ENCODE measurements at regions not wholly inside any gene's neighbourhood (a gene's known extent, or its start where the extent isn't known, plus 50 kb on each side); places are given as distances from the start of the nearest gene placed in this dataset.

DNA sequence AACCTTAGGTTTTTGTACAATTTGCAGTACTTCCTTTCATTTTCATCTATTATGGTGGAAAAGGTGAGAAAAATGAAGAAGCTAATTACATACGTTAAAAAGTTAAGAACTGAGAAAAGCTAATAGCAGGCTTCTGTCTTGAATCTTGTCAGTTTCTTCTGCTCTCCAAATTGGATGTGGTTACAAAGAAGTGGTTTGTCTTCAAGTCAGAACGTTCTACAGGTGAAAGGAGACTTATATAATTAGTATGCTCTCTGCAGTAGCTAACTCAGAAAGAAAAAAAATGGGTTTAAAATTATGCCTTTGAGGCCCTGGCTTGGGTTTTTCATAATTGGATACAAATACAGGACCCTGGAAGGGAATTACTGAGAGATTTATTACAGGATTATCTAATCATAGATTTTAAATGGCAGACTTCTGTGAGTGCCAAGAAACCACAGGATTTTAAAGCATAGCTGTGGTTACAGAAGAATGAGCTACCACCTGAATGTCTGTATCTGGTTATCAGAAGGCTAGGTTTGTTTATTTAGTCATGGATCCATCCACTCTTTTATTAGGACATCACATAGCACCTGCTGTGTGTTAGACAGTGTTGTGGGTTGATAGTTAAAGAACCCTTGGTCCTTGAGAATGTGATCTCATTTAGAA, 528.1 kb upstream of the MCTP2 start:
- Histone ChIP-seq H3K9me3 (ENCODE audit: control insufficient read depth, insufficient read depth, low read length) (no peaks in the 10 kb centered on the region; the same call in 1 of the 2 replicates), H3K27me3 (ENCODE audit: control insufficient read depth, insufficient read depth, low read length) (no peaks in the 10 kb centered on the region), H3K27ac (ENCODE audit: low read depth, low read length) (no peak overlapping the region), H3K4me3 (ENCODE audit: low read depth, low read length) (no peak overlapping the region)
- ChIA-PET POLR2A (no interaction called here), CTCF (interaction anchor here (1.4 kb wide), 1 partner anchor 417 kb away, joined by 5 read pairs; no protein-coding TSS in a partner anchor)
- DNase-seq (ENCODE audit: low read depth, low spot score), result no peak
- TF ChIP-seq, protein P1, sequence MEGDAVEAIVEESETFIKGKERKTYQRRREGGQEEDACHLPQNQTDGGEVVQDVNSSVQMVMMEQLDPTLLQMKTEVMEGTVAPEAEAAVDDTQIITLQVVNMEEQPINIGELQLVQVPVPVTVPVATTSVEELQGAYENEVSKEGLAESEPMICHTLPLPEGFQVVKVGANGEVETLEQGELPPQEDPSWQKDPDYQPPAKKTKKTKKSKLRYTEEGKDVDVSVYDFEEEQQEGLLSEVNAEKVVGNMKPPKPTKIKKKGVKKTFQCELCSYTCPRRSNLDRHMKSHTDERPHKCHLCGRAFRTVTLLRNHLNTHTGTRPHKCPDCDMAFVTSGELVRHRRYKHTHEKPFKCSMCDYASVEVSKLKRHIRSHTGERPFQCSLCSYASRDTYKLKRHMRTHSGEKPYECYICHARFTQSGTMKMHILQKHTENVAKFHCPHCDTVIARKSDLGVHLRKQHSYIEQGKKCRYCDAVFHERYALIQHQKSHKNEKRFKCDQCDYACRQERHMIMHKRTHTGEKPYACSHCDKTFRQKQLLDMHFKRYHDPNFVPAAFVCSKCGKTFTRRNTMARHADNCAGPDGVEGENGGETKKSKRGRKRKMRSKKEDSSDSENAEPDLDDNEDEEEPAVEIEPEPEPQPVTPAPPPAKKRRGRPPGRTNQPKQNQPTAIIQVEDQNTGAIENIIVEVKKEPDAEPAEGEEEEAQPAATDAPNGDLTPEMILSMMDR (IDR thresholded peaks at IDR 0.05; ENCODE audit: low read depth, low read length), result no peak

DNA sequence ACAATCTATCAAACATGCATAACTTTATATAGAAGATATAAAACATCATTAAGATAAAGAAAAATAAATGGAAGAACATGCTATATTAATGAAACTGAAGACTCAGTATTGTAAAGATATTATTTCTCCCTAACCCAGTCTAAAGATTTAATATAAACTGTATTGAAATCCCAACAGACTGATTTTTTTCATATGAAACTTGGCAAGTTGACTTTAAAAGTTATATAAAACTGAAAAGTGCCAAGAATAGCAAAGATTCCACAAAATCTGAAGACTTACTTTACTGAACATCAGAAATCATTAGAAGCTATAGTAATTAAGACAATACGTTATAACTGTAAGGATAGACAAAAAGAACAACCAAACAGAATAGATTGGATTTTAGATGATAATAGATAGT, 531.3 kb upstream of the MCTP2 start:
- Histone ChIP-seq H3K4me3 (ENCODE audit: low read depth, low read length) (no peak overlapping the region), H3K9me3 (ENCODE audit: control insufficient read depth, insufficient read depth, low read length) (no peaks in the 10 kb centered on the region; the same call in 1 of the 2 replicates), H3K27ac (ENCODE audit: low read depth, low read length) (no peak overlapping the region), H3K27me3 (ENCODE audit: control insufficient read depth, insufficient read depth, low read length) (no peaks in the 10 kb centered on the region)
- POLR2A ChIA-PET, result no interaction called here
- DNase-seq (ENCODE audit: low read depth, low spot score), result no peak
- TF ChIP-seq, protein P1 (IDR thresholded peaks at IDR 0.05; ENCODE audit: low read depth, low read length), result no peak
- CTCF ChIA-PET, result no interaction called here

DNA sequence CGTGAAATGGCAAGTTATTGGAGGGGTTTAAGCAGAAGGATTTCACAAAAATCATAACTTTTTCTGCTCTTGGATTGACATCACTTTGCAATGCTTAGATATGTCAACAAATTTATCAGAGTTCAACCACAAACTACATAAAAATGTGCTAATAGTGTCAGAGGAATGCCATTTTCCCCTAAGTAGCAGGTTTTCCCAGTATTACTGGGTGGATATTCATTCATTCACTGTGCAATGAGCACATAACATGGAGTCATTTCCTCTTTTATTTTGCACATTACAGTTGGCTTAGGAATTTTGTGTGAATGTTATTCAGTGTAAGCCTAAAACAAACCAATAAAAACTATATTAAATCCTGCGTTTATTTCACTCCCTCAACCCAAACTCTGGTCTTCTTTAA, 537.3 kb upstream of the MCTP2 start:
- Histone ChIP-seq H3K9me3 (ENCODE audit: control insufficient read depth, insufficient read depth, low read length) (no peaks in the 10 kb centered on the region), H3K27me3 (ENCODE audit: control insufficient read depth, insufficient read depth, low read length) (no peaks in the 10 kb centered on the region), H3K27ac (ENCODE audit: low read depth, low read length) (no peak overlapping the region), H3K4me3 (ENCODE audit: low read depth, low read length) (no peak overlapping the region)
- TF ChIP-seq, protein P1 (IDR thresholded peaks at IDR 0.05; ENCODE audit: low read depth, low read length), result no peak
- CTCF ChIA-PET, result no interaction called here
- no peak for DNase-seq (ENCODE audit: low read depth, low spot score)
- POLR2A ChIA-PET, result no interaction called here

DNA sequence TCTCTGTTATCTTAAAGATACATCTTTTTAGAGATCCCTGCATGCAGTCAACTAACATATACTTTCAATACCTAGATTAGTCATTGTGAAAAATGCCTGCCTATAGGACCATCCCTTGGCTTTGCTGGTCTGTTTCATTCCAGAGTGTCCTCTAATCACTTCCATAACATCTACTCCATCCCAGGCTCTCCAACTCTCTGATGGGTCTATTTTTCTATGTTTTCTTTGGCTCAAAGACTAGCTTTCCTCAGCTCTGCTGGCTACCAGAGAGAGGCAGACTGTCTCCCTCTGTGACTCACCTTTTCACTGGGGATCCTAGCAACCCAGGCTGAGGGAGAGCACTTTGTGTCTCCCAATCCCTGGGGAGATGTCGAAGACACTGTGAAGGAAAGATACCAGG, 547.7 kb upstream of the MCTP2 start:
- no peak overlapping the region for H3K27ac ChIP-seq (ENCODE audit: low read depth, low read length)
- peaks cover 14% of the 10 kb centered on the region for H3K9me3 ChIP-seq (ENCODE audit: control insufficient read depth, insufficient read depth, low read length)
- CTCF ChIA-PET, result no interaction called here
- H3K27me3 ChIP-seq (ENCODE audit: control insufficient read depth, insufficient read depth, low read length), result no peaks in the 10 kb centered on the region
- POLR2A ChIA-PET, result no interaction called here
- TF ChIP-seq, protein P1 (IDR thresholded peaks at IDR 0.05; ENCODE audit: low read depth, low read length), result no peak
- H3K4me3 ChIP-seq (ENCODE audit: low read depth, low read length), result no peak overlapping the region
- DNase-seq (ENCODE audit: low read depth, low spot score), result no peak

DNA sequence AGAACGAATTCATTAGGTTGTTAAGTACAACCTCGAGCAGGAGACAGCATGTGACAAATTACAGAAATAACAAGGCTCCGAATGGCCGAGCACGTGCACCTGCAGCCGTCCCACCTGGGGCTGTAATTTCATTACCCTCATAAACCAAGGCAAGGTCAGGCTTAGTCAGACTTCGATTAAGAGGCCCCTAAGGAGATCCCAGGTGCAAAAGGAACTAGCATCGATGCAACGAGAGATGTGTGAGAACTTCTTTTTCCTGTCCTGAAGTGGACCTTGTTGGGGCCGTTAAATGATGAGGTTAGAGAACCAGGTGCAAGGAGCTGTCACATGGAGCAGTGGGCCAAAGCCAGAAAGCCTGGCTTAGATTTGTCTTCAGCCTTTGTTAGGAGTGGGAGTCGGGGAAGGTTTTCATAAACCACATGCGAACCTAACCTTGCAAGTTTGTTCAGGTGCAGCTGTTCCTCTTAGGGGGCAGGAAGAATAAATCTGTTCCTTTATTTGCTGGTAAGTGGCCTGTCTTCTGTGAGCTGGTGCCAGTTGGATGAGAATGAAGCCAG, 559.9 kb upstream of the MCTP2 start:
- no peak overlapping the region for H3K4me3 ChIP-seq (ENCODE audit: low read depth, low read length)
- H3K9me3 ChIP-seq (ENCODE audit: control insufficient read depth, insufficient read depth, low read length), result no peaks in the 10 kb centered on the region
- DNase-seq (ENCODE audit: low read depth, low spot score), result no peak
- TF ChIP-seq, protein P1 (IDR thresholded peaks at IDR 0.05; ENCODE audit: low read depth, low read length), result no peak
- no peak overlapping the region for H3K27ac ChIP-seq (ENCODE audit: low read depth, low read length)
- POLR2A ChIA-PET, result no interaction called here
- H3K27me3 ChIP-seq (ENCODE audit: control insufficient read depth, insufficient read depth, low read length), result no peaks in the 10 kb centered on the region
- CTCF ChIA-PET, result no interaction called here

Data from AG04450 (cell line).